RWPE2 (cell line): ENCODE measurements at regions not wholly inside any gene's neighbourhood (a gene's known extent, or its start where the extent isn't known, plus 50 kb on each side); places are given as distances from the start of the nearest gene placed in this dataset.

Experiments
- ATAC-seq: fragments of 200-7000 bp; cut with Tn5 transposase; 3 replicates; pipeline ENCODE4 v1.9.1; 2021; ENCODE audit warnings: low read depth
- DNase-seq: peaks from one replicate; pipeline ENCODE4 v3.0.0-alpha.2; 2020; ENCODE audit warnings: low spot score
- H3K27ac ChIP-seq: fragments of 450-650 bp; 2 replicates; pipeline ENCODE4 v1.5.1; 2017; ENCODE audit warnings: mild to moderate bottlenecking; ENCODE audit not compliant: poor library complexity, severe bottlenecking
- H3K27me3 ChIP-seq: fragments of 250-450 bp; sonication (Bioruptor Pico); 2 replicates; pipeline ENCODE4 v1.5.1; 2021; ENCODE audit warnings: mild to moderate bottlenecking, moderate library complexity; ENCODE audit not compliant: insufficient read depth, poor library complexity, severe bottlenecking
- H3K36me3 ChIP-seq: fragments of 250-450 bp; sonication (Bioruptor Pico); 2 replicates; pipeline ENCODE4 v1.5.1; 2020; ENCODE audit warnings: low read depth, mild to moderate bottlenecking, moderate library complexity
- H3K4me1 ChIP-seq: fragments of 250-450 bp; sonication (Bioruptor Pico); 2 replicates; pipeline ENCODE4 v1.5.1; 2021; ENCODE audit warnings: mild to moderate bottlenecking, moderate library complexity; ENCODE audit not compliant: insufficient read depth, poor library complexity, severe bottlenecking
- H3K4me3 ChIP-seq: fragments of 250-450 bp; sonication (Bioruptor Pico); 2 replicates; pipeline ENCODE4 v1.5.1; 2021; ENCODE audit warnings: mild to moderate bottlenecking, moderate library complexity; ENCODE audit not compliant: severe bottlenecking
- H3K9me3 ChIP-seq: fragments of 250-450 bp; sonication (Bioruptor Pico); 2 replicates; pipeline ENCODE4 v1.5.1; 2021; ENCODE audit warnings: mild to moderate bottlenecking, moderate library complexity; ENCODE audit not compliant: severe bottlenecking
- TF ChIP-seq, protein P1 (sequence below): fragments of 450-650 bp; IDR thresholded peaks from one replicate; pipeline ENCODE4 v1.5.1; 2017; ENCODE audit warnings: mild to moderate bottlenecking, moderate library complexity; ENCODE audit not compliant: poor library complexity, severe bottlenecking

DNA sequence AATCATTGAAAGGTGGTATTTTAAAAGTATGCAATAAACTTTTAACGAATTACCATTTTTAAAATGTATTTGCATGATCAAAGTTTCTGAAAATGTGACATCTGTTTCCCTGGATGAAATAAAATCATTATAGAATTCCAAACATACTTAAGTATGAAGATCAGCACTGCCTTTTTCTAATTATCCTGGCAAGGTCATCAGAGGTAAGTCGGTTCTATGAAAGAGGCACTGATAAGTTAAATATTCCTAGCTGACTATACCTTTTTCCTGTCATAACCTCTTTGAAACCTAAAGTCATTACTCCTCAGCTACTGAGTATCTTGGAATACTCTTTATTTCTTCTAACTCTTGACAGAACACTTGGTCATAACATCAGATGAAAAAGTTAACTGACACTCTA is 406.1 kb upstream of the ALCAM start:
- Histone ChIP-seq H3K4me1 (no peaks in the 10 kb centered on the region), H3K36me3 (no peaks in the 10 kb centered on the region), H3K4me3 (no peak overlapping the region), H3K27ac (no peak overlapping the region), H3K9me3 (no peaks in the 10 kb centered on the region), H3K27me3 (no peaks in the 10 kb centered on the region)
- DNase-seq (no peak), ATAC-seq (no peak)
- TF ChIP-seq, protein P1, sequence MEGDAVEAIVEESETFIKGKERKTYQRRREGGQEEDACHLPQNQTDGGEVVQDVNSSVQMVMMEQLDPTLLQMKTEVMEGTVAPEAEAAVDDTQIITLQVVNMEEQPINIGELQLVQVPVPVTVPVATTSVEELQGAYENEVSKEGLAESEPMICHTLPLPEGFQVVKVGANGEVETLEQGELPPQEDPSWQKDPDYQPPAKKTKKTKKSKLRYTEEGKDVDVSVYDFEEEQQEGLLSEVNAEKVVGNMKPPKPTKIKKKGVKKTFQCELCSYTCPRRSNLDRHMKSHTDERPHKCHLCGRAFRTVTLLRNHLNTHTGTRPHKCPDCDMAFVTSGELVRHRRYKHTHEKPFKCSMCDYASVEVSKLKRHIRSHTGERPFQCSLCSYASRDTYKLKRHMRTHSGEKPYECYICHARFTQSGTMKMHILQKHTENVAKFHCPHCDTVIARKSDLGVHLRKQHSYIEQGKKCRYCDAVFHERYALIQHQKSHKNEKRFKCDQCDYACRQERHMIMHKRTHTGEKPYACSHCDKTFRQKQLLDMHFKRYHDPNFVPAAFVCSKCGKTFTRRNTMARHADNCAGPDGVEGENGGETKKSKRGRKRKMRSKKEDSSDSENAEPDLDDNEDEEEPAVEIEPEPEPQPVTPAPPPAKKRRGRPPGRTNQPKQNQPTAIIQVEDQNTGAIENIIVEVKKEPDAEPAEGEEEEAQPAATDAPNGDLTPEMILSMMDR, result no peak

- no peaks in the 10 kb centered on the region for H3K4me1 ChIP-seq
- TF ChIP-seq, protein P1, result no peak
- DNase-seq (no peak), ATAC-seq (no peak)
- H3K27me3 ChIP-seq, result no peaks in the 10 kb centered on the region
- no peaks in the 10 kb centered on the region for H3K36me3 ChIP-seq
- H3K27ac ChIP-seq, result no peak overlapping the region
- no peak overlapping the region for H3K4me3 ChIP-seq
- no peaks in the 10 kb centered on the region for H3K9me3 ChIP-seq
Measured at GRCh38 chr3:104961851-104962250, 404.9 kb upstream of the ALCAM start.

DNA sequence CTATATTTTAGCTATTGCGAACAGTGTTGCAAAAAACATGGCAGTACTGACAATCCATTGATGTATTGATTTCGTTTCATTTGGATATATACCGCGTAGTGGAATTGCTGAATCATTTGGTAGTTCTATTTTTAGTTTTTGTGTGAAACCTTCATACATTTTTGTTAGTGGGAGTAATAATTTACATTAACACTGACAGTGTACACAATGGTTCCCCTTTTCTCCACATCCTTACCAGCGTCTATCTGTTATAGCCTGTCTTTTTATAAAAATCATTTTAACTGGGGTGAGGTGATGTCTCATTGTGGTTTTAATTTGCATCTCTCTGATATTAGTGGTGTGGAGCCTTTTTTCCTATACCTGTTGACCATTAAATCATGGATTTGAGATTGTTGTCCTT is 392.4 kb upstream of the ALCAM start:
- Histone ChIP-seq H3K4me3 (no peak overlapping the region), H3K9me3 (peaks cover 2% of the 10 kb centered on the region), H3K27ac (no peak overlapping the region), H3K4me1 (no peaks in the 10 kb centered on the region), H3K36me3 (no peaks in the 10 kb centered on the region), H3K27me3 (no peaks in the 10 kb centered on the region)
- TF ChIP-seq, protein P1, result no peak
- ATAC-seq, result no peak
- no peak for DNase-seq

GRCh38 chr3:104977719-104978118 is 389.0 kb upstream of the ALCAM start:
- ATAC-seq (no peak), DNase-seq (no peak)
- H3K27me3 ChIP-seq, result no peaks in the 10 kb centered on the region
- no peak overlapping the region for H3K27ac ChIP-seq
- no peak overlapping the region for H3K4me3 ChIP-seq
- H3K9me3 ChIP-seq, result peaks cover 2% of the 10 kb centered on the region
- TF ChIP-seq, protein P1, result no peak
- H3K36me3 ChIP-seq, result no peaks in the 10 kb centered on the region
- no peaks in the 10 kb centered on the region for H3K4me1 ChIP-seq

DNA sequence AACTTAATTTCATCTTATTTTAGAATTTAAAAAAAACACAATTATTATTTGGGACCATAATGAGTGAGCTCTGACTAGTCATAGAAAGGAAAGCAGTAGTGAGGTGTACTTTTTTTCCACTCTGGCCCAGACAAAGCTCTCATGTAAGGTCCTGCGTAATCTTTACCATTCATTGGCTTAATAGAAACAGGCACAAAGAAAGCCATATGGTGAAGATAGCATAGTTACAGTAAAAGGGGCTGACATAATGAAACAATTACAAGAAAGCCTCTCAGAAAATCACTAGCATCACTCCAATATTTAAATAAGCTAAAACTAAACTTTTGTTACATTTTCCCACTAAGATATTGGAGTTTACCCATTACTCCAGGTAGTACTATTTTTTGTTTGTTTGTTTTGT is 384.6 kb upstream of the ALCAM start:
- H3K4me1 ChIP-seq, result no peaks in the 10 kb centered on the region
- no peak overlapping the region for H3K4me3 ChIP-seq
- no peak overlapping the region for H3K27ac ChIP-seq
- no peak for DNase-seq
- no peak for ATAC-seq
- no peaks in the 10 kb centered on the region for H3K36me3 ChIP-seq
- H3K27me3 ChIP-seq, result no peaks in the 10 kb centered on the region
- TF ChIP-seq, protein P1, result no peak
- H3K9me3 ChIP-seq, result no peaks in the 10 kb centered on the region
